HCT116 (cell line): ENCODE measurements at regions not wholly inside any gene's neighbourhood (a gene's known extent, or its start where the extent isn't known, plus 50 kb on each side); places are given as distances from the start of the nearest gene placed in this dataset.

ENCODE experiments used
- CEBPB ChIP-seq: IDR thresholded peaks from 2 replicates; pipeline ENCODE4 v1.6.1; 2012; ENCODE audit warnings: low read depth
- EGR1 ChIP-seq: IDR thresholded peaks from 2 replicates; pipeline ENCODE4 v1.6.1; 2012; ENCODE audit warnings: low read depth
- EZH2 ChIP-seq: fragments of 200-600 bp; sonication (generic); IDR thresholded peaks from 2 replicates; pipeline ENCODE4 v1.6.1; 2017; ENCODE audit warnings: antibody characterized with exemption, mixed run types
- FOSL1 ChIP-seq: IDR thresholded peaks from 2 replicates; pipeline ENCODE4 v1.6.1; 2012; ENCODE audit warnings: low read depth
- JUND ChIP-seq: IDR thresholded peaks from 2 replicates; pipeline ENCODE4 v1.6.1; 2012
- POLR2A ChIP-seq: IDR thresholded peaks from 2 replicates; pipeline ENCODE4 v1.7.0; 2011; ENCODE audit warnings: borderline replicate concordance; ENCODE audit not compliant: insufficient read depth, insufficient read length; ENCODE audit errors: extremely low read depth
- POLR2AphosphoS5 ChIP-seq: IDR thresholded peaks from 2 replicates; pipeline ENCODE4 v1.6.1; 2011; ENCODE audit warnings: mild to moderate bottlenecking, low read depth, low read length, moderate library complexity
- RAD21 ChIP-seq: IDR thresholded peaks from 2 replicates; pipeline ENCODE4 v1.6.1; 2012; ENCODE audit warnings: low read depth, mild to moderate bottlenecking
- TCF7L2 ChIP-seq: IDR thresholded peaks from 2 replicates; pipeline ENCODE4 v1.7.0; 2011; ENCODE audit warnings: borderline replicate concordance, inconsistent platforms; ENCODE audit not compliant: insufficient read depth, insufficient read length; ENCODE audit errors: extremely low read depth
- TF ChIP-seq, protein P1 (sequence below), 3 experiments: fragments of 200-600 bp in 1 of 3; sonication (generic) in 1 of 3; IDR thresholded peaks in 2 of 3; conservative IDR thresholded peaks in 1 of 3; 2 replicates each; pipeline ENCODE4 v1.5.1; 2012 to 2017; ENCODE audit warnings: low read depth in 2 of 3, low read length in 2 of 3, antibody characterized with exemption in 1 of 3, borderline replicate concordance in 1 of 3, control low read depth in 1 of 3, mild to moderate bottlenecking in 1 of 3, mixed read lengths in 1 of 3, mixed run types in 1 of 3, moderate library complexity in 1 of 3; ENCODE audit not compliant: insufficient read depth in 1 of 3
- TF ChIP-seq, protein P2 (sequence below): IDR thresholded peaks from 2 replicates; pipeline ENCODE4 v1.6.1; 2012; ENCODE audit warnings: low read depth
- TF ChIP-seq, protein P3 (sequence below): IDR thresholded peaks from 2 replicates; pipeline ENCODE4 v1.6.1; 2012
- TF ChIP-seq, protein P4 (sequence below): IDR thresholded peaks from 2 replicates; pipeline ENCODE4 v1.6.1; 2012

DNA sequence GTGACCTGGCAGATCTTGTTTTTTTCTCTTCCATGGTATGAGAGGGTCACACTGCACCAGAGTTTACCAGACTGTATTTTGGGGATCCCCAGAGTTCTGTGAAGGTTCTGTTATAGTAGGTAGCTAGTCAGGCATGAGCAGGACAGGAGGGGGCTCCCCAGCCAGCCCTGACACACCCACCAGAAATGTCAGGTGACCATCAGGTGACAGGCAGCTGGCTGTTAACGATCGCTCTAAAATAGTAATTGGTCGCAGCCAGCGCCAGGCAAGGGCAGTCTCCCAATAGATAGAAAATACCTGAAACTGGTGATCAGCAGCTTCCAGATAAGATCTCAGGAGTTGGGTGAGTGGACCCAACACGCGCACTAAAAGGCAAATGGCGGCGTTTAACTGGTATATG lies 264.9 kb downstream of the RHOU start:
- TF ChIP-seq, protein P1, sequence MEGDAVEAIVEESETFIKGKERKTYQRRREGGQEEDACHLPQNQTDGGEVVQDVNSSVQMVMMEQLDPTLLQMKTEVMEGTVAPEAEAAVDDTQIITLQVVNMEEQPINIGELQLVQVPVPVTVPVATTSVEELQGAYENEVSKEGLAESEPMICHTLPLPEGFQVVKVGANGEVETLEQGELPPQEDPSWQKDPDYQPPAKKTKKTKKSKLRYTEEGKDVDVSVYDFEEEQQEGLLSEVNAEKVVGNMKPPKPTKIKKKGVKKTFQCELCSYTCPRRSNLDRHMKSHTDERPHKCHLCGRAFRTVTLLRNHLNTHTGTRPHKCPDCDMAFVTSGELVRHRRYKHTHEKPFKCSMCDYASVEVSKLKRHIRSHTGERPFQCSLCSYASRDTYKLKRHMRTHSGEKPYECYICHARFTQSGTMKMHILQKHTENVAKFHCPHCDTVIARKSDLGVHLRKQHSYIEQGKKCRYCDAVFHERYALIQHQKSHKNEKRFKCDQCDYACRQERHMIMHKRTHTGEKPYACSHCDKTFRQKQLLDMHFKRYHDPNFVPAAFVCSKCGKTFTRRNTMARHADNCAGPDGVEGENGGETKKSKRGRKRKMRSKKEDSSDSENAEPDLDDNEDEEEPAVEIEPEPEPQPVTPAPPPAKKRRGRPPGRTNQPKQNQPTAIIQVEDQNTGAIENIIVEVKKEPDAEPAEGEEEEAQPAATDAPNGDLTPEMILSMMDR (IDR thresholded peaks at IDR 0.05 in 2 of 3, conservative IDR thresholded peaks at IDR 0.05 in 1 of 3; ENCODE audit: borderline replicate concordance in 1 of 3, insufficient read depth in 1 of 3, low read depth in 2 of 3, low read length in 2 of 3) = no peak
- TF ChIP-seq POLR2AphosphoS5 (no peak), JUND (no peak), EGR1 (no peak), POLR2A (no peak), EZH2 (no peak), RAD21 (no peak), FOSL1 (no peak), TCF7L2 (no peak), CEBPB (no peak)
- TF ChIP-seq, protein P2, sequence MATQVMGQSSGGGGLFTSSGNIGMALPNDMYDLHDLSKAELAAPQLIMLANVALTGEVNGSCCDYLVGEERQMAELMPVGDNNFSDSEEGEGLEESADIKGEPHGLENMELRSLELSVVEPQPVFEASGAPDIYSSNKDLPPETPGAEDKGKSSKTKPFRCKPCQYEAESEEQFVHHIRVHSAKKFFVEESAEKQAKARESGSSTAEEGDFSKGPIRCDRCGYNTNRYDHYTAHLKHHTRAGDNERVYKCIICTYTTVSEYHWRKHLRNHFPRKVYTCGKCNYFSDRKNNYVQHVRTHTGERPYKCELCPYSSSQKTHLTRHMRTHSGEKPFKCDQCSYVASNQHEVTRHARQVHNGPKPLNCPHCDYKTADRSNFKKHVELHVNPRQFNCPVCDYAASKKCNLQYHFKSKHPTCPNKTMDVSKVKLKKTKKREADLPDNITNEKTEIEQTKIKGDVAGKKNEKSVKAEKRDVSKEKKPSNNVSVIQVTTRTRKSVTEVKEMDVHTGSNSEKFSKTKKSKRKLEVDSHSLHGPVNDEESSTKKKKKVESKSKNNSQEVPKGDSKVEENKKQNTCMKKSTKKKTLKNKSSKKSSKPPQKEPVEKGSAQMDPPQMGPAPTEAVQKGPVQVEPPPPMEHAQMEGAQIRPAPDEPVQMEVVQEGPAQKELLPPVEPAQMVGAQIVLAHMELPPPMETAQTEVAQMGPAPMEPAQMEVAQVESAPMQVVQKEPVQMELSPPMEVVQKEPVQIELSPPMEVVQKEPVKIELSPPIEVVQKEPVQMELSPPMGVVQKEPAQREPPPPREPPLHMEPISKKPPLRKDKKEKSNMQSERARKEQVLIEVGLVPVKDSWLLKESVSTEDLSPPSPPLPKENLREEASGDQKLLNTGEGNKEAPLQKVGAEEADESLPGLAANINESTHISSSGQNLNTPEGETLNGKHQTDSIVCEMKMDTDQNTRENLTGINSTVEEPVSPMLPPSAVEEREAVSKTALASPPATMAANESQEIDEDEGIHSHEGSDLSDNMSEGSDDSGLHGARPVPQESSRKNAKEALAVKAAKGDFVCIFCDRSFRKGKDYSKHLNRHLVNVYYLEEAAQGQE = no peak
- TF ChIP-seq, protein P3, sequence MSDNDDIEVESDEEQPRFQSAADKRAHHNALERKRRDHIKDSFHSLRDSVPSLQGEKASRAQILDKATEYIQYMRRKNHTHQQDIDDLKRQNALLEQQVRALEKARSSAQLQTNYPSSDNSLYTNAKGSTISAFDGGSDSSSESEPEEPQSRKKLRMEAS = no peak
- TF ChIP-seq, protein P4, sequence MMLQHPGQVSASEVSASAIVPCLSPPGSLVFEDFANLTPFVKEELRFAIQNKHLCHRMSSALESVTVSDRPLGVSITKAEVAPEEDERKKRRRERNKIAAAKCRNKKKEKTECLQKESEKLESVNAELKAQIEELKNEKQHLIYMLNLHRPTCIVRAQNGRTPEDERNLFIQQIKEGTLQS = no peak
